Suprapubic skin (tissue), 4 donors: ENCODE measurements at regions not wholly inside any gene's neighbourhood (a gene's known extent, or its start where the extent isn't known, plus 50 kb on each side); places are given as distances from the start of the nearest gene placed in this dataset.

Source experiments
- DNase-seq, 2 donors: peaks; one replicate each; pipeline ENCODE4 v3.0.0-alpha.2; 2019; ENCODE audit warnings: low spot score in 2 of 2
- H3K27ac ChIP-seq: fragments of 200-600 bp; sonication (generic); one replicate; pipeline ENCODE4 v1.5.1; 2019
- H3K27me3 ChIP-seq: fragments of 200-600 bp; sonication (generic); one replicate; pipeline ENCODE4 v1.5.1; 2019
- H3K36me3 ChIP-seq: fragments of 200-600 bp; sonication (generic); one replicate; pipeline ENCODE4 v1.5.1; 2019
- H3K4me1 ChIP-seq: fragments of 200-600 bp; sonication (generic); one replicate; pipeline ENCODE4 v1.5.1; 2019
- H3K4me3 ChIP-seq: fragments of 200-600 bp; sonication (generic); one replicate; pipeline ENCODE4 v1.5.1; 2019; ENCODE audit warnings: mild to moderate bottlenecking
- H3K9me3 ChIP-seq: fragments of 200-600 bp; sonication (generic); one replicate; pipeline ENCODE4 v1.5.1; 2019
- EP300 ChIP-seq: sonication (generic); formaldehyde crosslinking; IDR thresholded peaks from one replicate; pipeline ENCODE4 v1.6.1; 2017; ENCODE audit warnings: antibody characterized with exemption
- POLR2A ChIP-seq, 2 donors: fragments of 450-650 bp; IDR thresholded peaks; one replicate each; pipeline ENCODE4 v1.6.1; 2017; ENCODE audit warnings: antibody characterized with exemption in 2 of 2, mild to moderate bottlenecking in 2 of 2, moderate library complexity in 2 of 2
- POLR2AphosphoS5 ChIP-seq, 3 donors: sonication (generic); formaldehyde crosslinking; IDR thresholded peaks; one replicate each; pipeline ENCODE4 v1.6.1; 2017; ENCODE audit warnings: antibody characterized with exemption in 3 of 3
- WGBS: methylation state at CpG from one replicate; pipeline ENCODE4 v1.1.5; 2018; 5-methylcytosine and 5-hydroxymethylcytosine counted together
- TF ChIP-seq, protein P1 (sequence below), 2 donors: fragments of 200-600 bp in 1 of 2; fragments of 450-650 bp in 1 of 2; sonication (generic) in 1 of 2; IDR thresholded peaks; one replicate each; pipeline ENCODE4 v1.5.1; 2016 to 2019; ENCODE audit warnings: antibody characterized with exemption in 2 of 2, mild to moderate bottlenecking in 1 of 2, moderate library complexity in 1 of 2

DNA sequence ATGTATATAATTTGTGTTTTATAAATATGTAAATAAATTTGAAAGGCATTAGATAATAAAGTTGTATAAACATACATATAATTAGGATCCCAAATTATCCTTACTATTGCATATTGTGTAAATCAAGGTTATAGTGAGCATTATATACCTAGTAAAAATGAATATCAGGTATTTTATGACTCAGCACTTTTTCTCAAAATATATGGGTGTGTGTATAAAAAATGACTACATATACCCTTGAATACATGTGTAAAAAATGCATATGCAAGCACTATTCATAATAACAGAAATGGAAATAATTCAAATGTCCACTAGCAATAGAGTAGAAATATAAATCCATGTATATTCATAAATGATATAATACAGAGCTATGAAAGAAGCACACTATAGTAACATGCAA, 870.9 kb upstream of the CNTNAP5 start:
- Histone ChIP-seq H3K27ac (no peak overlapping the region), H3K36me3 (no peaks in the 10 kb centered on the region), H3K4me1 (no peaks in the 10 kb centered on the region), H3K4me3 (no peak overlapping the region), H3K9me3 (no peaks in the 10 kb centered on the region), H3K27me3 (no peaks in the 10 kb centered on the region)
- TF ChIP-seq POLR2A (IDR thresholded peaks at IDR 0.05) (no peak), EP300 (no peak), POLR2AphosphoS5 (IDR thresholded peaks at IDR 0.05) (no peak)
- TF ChIP-seq, protein P1, sequence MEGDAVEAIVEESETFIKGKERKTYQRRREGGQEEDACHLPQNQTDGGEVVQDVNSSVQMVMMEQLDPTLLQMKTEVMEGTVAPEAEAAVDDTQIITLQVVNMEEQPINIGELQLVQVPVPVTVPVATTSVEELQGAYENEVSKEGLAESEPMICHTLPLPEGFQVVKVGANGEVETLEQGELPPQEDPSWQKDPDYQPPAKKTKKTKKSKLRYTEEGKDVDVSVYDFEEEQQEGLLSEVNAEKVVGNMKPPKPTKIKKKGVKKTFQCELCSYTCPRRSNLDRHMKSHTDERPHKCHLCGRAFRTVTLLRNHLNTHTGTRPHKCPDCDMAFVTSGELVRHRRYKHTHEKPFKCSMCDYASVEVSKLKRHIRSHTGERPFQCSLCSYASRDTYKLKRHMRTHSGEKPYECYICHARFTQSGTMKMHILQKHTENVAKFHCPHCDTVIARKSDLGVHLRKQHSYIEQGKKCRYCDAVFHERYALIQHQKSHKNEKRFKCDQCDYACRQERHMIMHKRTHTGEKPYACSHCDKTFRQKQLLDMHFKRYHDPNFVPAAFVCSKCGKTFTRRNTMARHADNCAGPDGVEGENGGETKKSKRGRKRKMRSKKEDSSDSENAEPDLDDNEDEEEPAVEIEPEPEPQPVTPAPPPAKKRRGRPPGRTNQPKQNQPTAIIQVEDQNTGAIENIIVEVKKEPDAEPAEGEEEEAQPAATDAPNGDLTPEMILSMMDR (IDR thresholded peaks at IDR 0.05), result no peak
- no peak for DNase-seq

DNA sequence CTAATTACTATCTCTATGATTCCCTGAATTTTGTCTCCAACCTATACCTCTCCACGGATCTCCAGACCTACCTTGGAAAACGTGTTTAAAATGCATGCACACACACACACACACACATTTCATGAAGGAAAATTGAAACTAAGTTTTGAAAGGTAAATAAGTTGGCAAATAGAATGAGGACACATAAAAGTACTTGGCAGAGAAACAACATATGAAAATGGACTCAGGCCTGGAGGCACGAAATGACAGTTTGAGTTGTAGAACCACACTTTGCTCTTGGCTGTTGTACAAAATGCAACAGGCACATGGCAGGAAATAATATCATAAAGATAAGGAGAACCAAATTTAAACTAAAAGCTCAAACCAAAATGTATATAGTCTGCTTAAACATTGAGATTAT, 868.1 kb upstream of the CNTNAP5 start:
- DNase-seq, result no peak
- Histone ChIP-seq H3K9me3 (no peaks in the 10 kb centered on the region), H3K36me3 (no peaks in the 10 kb centered on the region), H3K4me3 (no peak overlapping the region), H3K27me3 (no peaks in the 10 kb centered on the region), H3K4me1 (no peaks in the 10 kb centered on the region), H3K27ac (no peak overlapping the region)
- TF ChIP-seq POLR2AphosphoS5 (IDR thresholded peaks at IDR 0.05) (no peak), POLR2A (IDR thresholded peaks at IDR 0.05) (no peak), EP300 (no peak)
- TF ChIP-seq, protein P1 (IDR thresholded peaks at IDR 0.05), result no peak
- whole genome bisulfite sequencing, result 39% methylated on average over 3 of the region's 3 CpGs

DNA sequence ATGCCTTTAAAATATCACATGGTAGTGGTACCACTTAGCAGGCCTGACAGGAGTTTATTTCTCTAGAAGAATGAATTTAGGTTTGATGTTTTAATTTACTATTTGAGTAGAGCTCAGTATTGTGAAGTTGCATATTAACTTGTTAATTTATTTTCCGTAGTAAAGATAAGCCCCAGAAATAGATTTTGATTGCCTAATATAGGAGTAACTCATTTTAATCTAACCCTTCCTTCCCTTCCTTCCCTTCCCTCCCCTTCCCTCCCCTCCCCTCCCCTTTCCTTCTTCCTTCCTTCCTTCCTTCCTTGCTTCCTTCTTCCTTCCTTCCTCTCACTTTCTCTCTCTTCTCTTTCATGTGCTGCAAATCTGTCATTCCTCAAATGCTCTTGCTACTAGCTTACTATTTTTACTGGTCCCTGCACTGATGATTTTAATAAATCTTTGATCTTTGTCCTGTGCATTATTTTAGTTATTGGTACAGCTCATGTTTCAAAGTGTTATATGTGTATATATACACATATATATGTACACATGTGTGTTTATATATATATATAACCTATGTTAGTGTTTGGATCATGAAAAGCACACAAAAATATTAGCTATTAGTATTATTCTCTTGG, 862.6 kb upstream of the CNTNAP5 start:
- 51% methylated on average over 1 of the region's 1 CpG for WGBS
- H3K36me3 ChIP-seq, result no peaks in the 10 kb centered on the region
- no peak for DNase-seq
- no peaks in the 10 kb centered on the region for H3K4me1 ChIP-seq
- H3K27me3 ChIP-seq, result no peaks in the 10 kb centered on the region
- H3K4me3 ChIP-seq, result no peak overlapping the region
- TF ChIP-seq EP300, result no peak
- TF ChIP-seq POLR2AphosphoS5 (IDR thresholded peaks at IDR 0.05), result no peak
- no peak for TF ChIP-seq POLR2A (IDR thresholded peaks at IDR 0.05)
- TF ChIP-seq, protein P1 (IDR thresholded peaks at IDR 0.05), result no peak
- no peaks in the 10 kb centered on the region for H3K9me3 ChIP-seq
- no peak overlapping the region for H3K27ac ChIP-seq

DNA sequence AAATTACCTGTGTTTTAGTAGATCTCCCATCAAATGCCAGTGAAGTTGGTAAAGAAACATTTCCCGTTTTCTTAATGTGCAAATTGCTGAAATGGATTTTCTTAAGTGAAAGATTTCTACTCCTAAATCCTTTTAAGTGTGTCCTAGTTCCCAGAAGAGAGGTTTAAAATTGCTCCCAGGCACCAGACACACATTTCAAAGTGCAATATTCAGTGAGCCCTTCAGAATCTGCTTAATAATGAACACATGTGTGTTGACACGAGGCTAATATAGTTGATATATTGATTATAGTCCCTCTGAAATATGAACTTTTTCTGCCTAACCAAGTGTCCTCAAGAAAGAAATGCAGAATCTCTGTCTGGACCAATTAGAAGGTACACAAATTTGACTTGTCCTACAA, 861.7 kb upstream of the CNTNAP5 start:
- H3K9me3 ChIP-seq, result peaks cover 2% of the 10 kb centered on the region
- H3K4me3 ChIP-seq, result no peak overlapping the region
- 24% methylated on average over 2 of the region's 2 CpGs for WGBS
- H3K36me3 ChIP-seq, result no peaks in the 10 kb centered on the region
- H3K27ac ChIP-seq, result no peak overlapping the region
- no peaks in the 10 kb centered on the region for H3K4me1 ChIP-seq
- DNase-seq, result no peak
- TF ChIP-seq, protein P1 (IDR thresholded peaks at IDR 0.05), result no peak
- no peak for TF ChIP-seq EP300
- TF ChIP-seq POLR2AphosphoS5 (IDR thresholded peaks at IDR 0.05), result no peak
- no peak for TF ChIP-seq POLR2A (IDR thresholded peaks at IDR 0.05)
- no peaks in the 10 kb centered on the region for H3K27me3 ChIP-seq

DNA sequence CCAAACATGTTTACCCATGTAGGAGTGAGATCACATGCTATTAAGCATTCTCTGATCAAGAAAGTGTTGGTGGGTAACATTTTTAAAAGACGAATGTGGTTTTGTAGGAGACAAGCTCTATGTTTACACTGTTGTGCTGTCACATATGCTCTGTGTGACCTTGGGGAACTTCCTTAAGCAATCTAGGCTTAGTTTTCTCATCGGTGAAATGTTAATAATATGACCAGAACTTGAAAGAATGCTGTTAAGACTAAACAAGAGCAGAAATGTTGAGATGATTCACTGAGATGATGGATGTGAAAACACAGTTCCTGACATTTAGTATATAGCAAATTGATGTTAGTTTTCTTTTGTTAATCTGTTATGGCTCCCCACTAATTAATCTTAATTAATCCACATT, 860.9 kb upstream of the CNTNAP5 start:
- H3K27ac ChIP-seq, result no peak overlapping the region
- DNase-seq, result no peak
- H3K9me3 ChIP-seq, result peaks cover 3% of the 10 kb centered on the region
- H3K27me3 ChIP-seq, result no peaks in the 10 kb centered on the region
- 22% methylated on average over 2 of the region's 2 CpGs for WGBS
- H3K36me3 ChIP-seq, result no peaks in the 10 kb centered on the region
- TF ChIP-seq, protein P1 (IDR thresholded peaks at IDR 0.05), result no peak
- TF ChIP-seq EP300, result no peak
- no peak for TF ChIP-seq POLR2AphosphoS5 (IDR thresholded peaks at IDR 0.05)
- TF ChIP-seq POLR2A (IDR thresholded peaks at IDR 0.05), result no peak
- H3K4me3 ChIP-seq, result no peak overlapping the region
- H3K4me1 ChIP-seq, result no peaks in the 10 kb centered on the region
